HG03135 (cell line): ENCODE measurements at regions not wholly inside any gene's neighbourhood (a gene's known extent, or its start where the extent isn't known, plus 50 kb on each side); places are given as distances from the start of the nearest gene placed in this dataset.
A peak's percentile ranks its signal among the peaks of the same experiment; 100 is the strongest.
"Not testable (repeated sequence)": the region's sequence is repeated elsewhere in the genome, so short reads cannot be mapped to it uniquely, and the experiment has no call there.

Source experiments
- ATAC-seq: cut with Tn5 transposase; IDR thresholded peaks from one replicate; pipeline ENCODE4 v1.9.1; 2021; ENCODE audit warnings: mild to moderate bottlenecking, moderate library complexity; ENCODE audit not compliant: unreplicated experiment

- no peak for ATAC-seq
Observed at GRCh38 chr1:68828013-68828412, 331.1 kb upstream of the DEPDC1 start.

GRCh38 chr1:68831281-68831680 is 334.4 kb upstream of the DEPDC1 start:
- ATAC-seq, result no peak

- no peak for ATAC-seq
Observed at GRCh38 chr1:68848017-68848416, 351.1 kb upstream of the DEPDC1 start.

GRCh38 chr1:68868606-68869005 is 371.7 kb upstream of the DEPDC1 start:
- ATAC-seq, result no peak

- ATAC-seq, result no peak
Observed at GRCh38 chr1:68873144-68873543, 376.3 kb upstream of the DEPDC1 start.

- not testable (repeated sequence) for ATAC-seq
Observed at GRCh38 chr1:68881330-68882194, 384.7 kb upstream of the DEPDC1 start.

- no peak for ATAC-seq
Observed at GRCh38 chr1:68889471-68889870, 392.6 kb upstream of the DEPDC1 start.

GRCh38 chr1:68890736-68891135 is 393.9 kb upstream of the DEPDC1 start:
- ATAC-seq, result no peak

GRCh38 chr1:68904477-68904876 is 407.6 kb upstream of the DEPDC1 start:
- no peak for ATAC-seq

GRCh38 chr1:68906431-68906830 is 409.5 kb upstream of the DEPDC1 start:
- ATAC-seq, result no peak

- ATAC-seq, result no peak
Observed at GRCh38 chr1:68907491-68907890, 410.6 kb upstream of the DEPDC1 start.

- no peak for ATAC-seq
Observed at GRCh38 chr1:68908316-68908715, 411.4 kb upstream of the DEPDC1 start.

- ATAC-seq, result no peak
Observed at GRCh38 chr1:68916221-68916902, 419.5 kb upstream of the DEPDC1 start.

GRCh38 chr1:68917456-68917855 is 420.6 kb upstream of the DEPDC1 start:
- no peak for ATAC-seq

- peak; percentile 64 for ATAC-seq
Observed at GRCh38 chr1:68918563-68918962, 421.7 kb upstream of the DEPDC1 start.

GRCh38 chr1:68919075-68919474 is 422.2 kb upstream of the DEPDC1 start:
- no peak for ATAC-seq

- ATAC-seq, result not testable (repeated sequence)
Observed at GRCh38 chr1:68923475-68924088, 426.7 kb upstream of the DEPDC1 start.

GRCh38 chr1:68930101-68930500 is 433.2 kb upstream of the DEPDC1 start:
- ATAC-seq, result no peak

- no peak for ATAC-seq
Observed at GRCh38 chr1:68936530-68936929, 439.6 kb upstream of the DEPDC1 start.

- no peak for ATAC-seq
Observed at GRCh38 chr1:68938051-68938666, 441.3 kb upstream of the DEPDC1 start.

- no peak for ATAC-seq
Observed at GRCh38 chr1:68950036-68950435, 453.2 kb upstream of the DEPDC1 start.
